Lung microvascular endothelial cell (primary cell): ENCODE measurements at regions not wholly inside any gene's neighbourhood (a gene's known extent, or its start where the extent isn't known, plus 50 kb on each side); places are given as distances from the start of the nearest gene placed in this dataset.
"Not testable (repeated sequence)": the region's sequence is repeated elsewhere in the genome, so short reads cannot be mapped to it uniquely, and the experiment has no call there.

Experiments
- DNase-seq, 2 donors: peaks; one replicate each; pipeline versions ENCODE4 v3.0.0 to v3.0.0-alpha.2; 2010; ENCODE audit warnings: low read depth in 2 of 2

GRCh38 chr3:167001374-167001773, 378.7 kb downstream of the ZBBX start:
- DNase-seq, result no peak

- no peak for DNase-seq
These were observed 387.0 kb downstream of the ZBBX start for GRCh38 chr3:166993015-166993630.

- DNase-seq, result no peak
These were observed 394.1 kb downstream of the ZBBX start for GRCh38 chr3:166986000-166986399.

- DNase-seq, result not testable (repeated sequence)
These were observed 404.3 kb downstream of the ZBBX start for GRCh38 chr3:166975796-166976195.

GRCh38 chr3:166967714-166968113, 412.4 kb downstream of the ZBBX start:
- DNase-seq, result not testable (repeated sequence)

- no peak for DNase-seq
These were observed 417.2 kb downstream of the ZBBX start for GRCh38 chr3:166962911-166963310.

- no peak for DNase-seq
These were observed 423.0 kb downstream of the ZBBX start for GRCh38 chr3:166957121-166957520.

- no peak for DNase-seq
These were observed 424.7 kb downstream of the ZBBX start for GRCh38 chr3:166955201-166955939.

GRCh38 chr3:166934879-166935278, 445.2 kb downstream of the ZBBX start:
- no peak for DNase-seq

GRCh38 chr3:166917437-166917836, 462.7 kb downstream of the ZBBX start:
- no peak for DNase-seq

- no peak for DNase-seq
These were observed 477.7 kb downstream of the ZBBX start for GRCh38 chr3:166902374-166902773.

- no peak for DNase-seq
These were observed 479.1 kb downstream of the ZBBX start for GRCh38 chr3:166900866-166901577.

GRCh38 chr3:166897811-166898210, 482.3 kb downstream of the ZBBX start:
- DNase-seq, result no peak

- DNase-seq, result no peak
These were observed 490.9 kb downstream of the ZBBX start for GRCh38 chr3:166889241-166889640.

- DNase-seq, result no peak
These were observed 500.4 kb downstream of the ZBBX start for GRCh38 chr3:166879661-166880060.

- DNase-seq, result no peak
These were observed 502.1 kb downstream of the ZBBX start for GRCh38 chr3:166877971-166878370.

GRCh38 chr3:166864473-166865467, 515.3 kb downstream of the ZBBX start:
- no peak for DNase-seq

GRCh38 chr3:166860217-166860616, 519.9 kb downstream of the ZBBX start:
- DNase-seq, result no peak

- no peak for DNase-seq
These were observed 535.8 kb downstream of the ZBBX start for GRCh38 chr3:166844329-166844728.

- not testable (repeated sequence) for DNase-seq
These were observed 537.3 kb downstream of the ZBBX start for GRCh38 chr3:166842784-166843183.

- DNase-seq, result no peak
These were observed 542.6 kb downstream of the ZBBX start for GRCh38 chr3:166837535-166837934.
